Right ventricle myocardium superior (tissue), 1 donor: ENCODE measurements at regions not wholly inside any gene's neighbourhood (a gene's known extent, or its start where the extent isn't known, plus 50 kb on each side); places are given as distances from the start of the nearest gene placed in this dataset.

ENCODE experiments used
- ATAC-seq: fragments of 200-7000 bp; cut with Tn5 transposase; one replicate; pipeline ENCODE4 v1.9.1; 2020; ENCODE audit warnings: mild to moderate bottlenecking; ENCODE audit not compliant: poor library complexity
- DNase-seq: peaks from one replicate; pipeline ENCODE4 v3.0.0-alpha.2; 2020
- intact Hi-C: fragments of 100-400 bp; cut with DNase I; formaldehyde crosslinking; loops from one replicate; pipeline ENCODE4 v1.11.2; 2022
- donor health status: DM: no; HTN: yes; CAD: no; lungs with severe emphysema.

- no peak for DNase-seq
- intact Hi-C loops, result no loop called here
- no peak for ATAC-seq
These were observed 268.7 kb downstream of the IRX2 start for GRCh38 chr5:2482778-2483177.

- no peak for DNase-seq
- intact Hi-C loops, result no loop called here
- no peak for ATAC-seq
These were observed 270.6 kb downstream of the IRX2 start for GRCh38 chr5:2480871-2481270.

- ATAC-seq (no peak), DNase-seq (no peak)
- intact Hi-C loops, result no loop called here
These were observed 275.6 kb downstream of the IRX2 start for GRCh38 chr5:2475902-2476301.

- intact Hi-C loops, result no loop called here
- ATAC-seq, result no peak
- no peak for DNase-seq
These were observed 278.8 kb downstream of the IRX2 start for GRCh38 chr5:2472670-2473069.

GRCh38 chr5:2471152-2471879 is 280.2 kb downstream of the IRX2 start:
- ATAC-seq, result no peak
- intact Hi-C loops, result no loop called here
- DNase-seq, result no peak

GRCh38 chr5:2466966-2467365 is 284.5 kb downstream of the IRX2 start:
- intact Hi-C loops, result no loop called here
- DNase-seq, result no peak
- no peak for ATAC-seq

GRCh38 chr5:2465383-2465782 is 286.1 kb downstream of the IRX2 start:
- intact Hi-C loops, result no loop called here
- ATAC-seq (no peak), DNase-seq (no peak)

- no peak for DNase-seq
- intact Hi-C loops, result no loop called here
- no peak for ATAC-seq
These were observed 287.3 kb downstream of the IRX2 start for GRCh38 chr5:2464141-2464540.

GRCh38 chr5:2461701-2462691 is 289.5 kb downstream of the IRX2 start:
- ATAC-seq (no peak), DNase-seq (no peak)
- intact Hi-C loops, result no loop called here

- ATAC-seq (no peak), DNase-seq (no peak)
- intact Hi-C loops, result no loop called here
These were observed 291.4 kb downstream of the IRX2 start for GRCh38 chr5:2460098-2460497.

- ATAC-seq (no peak), DNase-seq (no peak)
- intact Hi-C loops, result no loop called here
These were observed 292.2 kb downstream of the IRX2 start for GRCh38 chr5:2459251-2459650.

GRCh38 chr5:2455878-2456277 is 295.6 kb downstream of the IRX2 start:
- intact Hi-C loops, result no loop called here
- DNase-seq, result no peak
- ATAC-seq, result no peak

GRCh38 chr5:2454876-2455275 is 296.6 kb downstream of the IRX2 start:
- no peak for DNase-seq
- intact Hi-C loops, result no loop called here
- no peak for ATAC-seq

- DNase-seq (no peak), ATAC-seq (no peak)
- intact Hi-C loops, result no loop called here
These were observed 297.7 kb downstream of the IRX2 start for GRCh38 chr5:2453781-2454180.

- intact Hi-C loops, result no loop called here
- ATAC-seq (no peak), DNase-seq (no peak)
These were observed 300.4 kb downstream of the IRX2 start for GRCh38 chr5:2451100-2451499.

GRCh38 chr5:2442496-2443354 is 308.8 kb downstream of the IRX2 start:
- DNase-seq (no peak), ATAC-seq (no peak)
- intact Hi-C loops, result no loop called here

GRCh38 chr5:2441495-2442180 is 309.8 kb downstream of the IRX2 start:
- intact Hi-C loops, result no loop called here
- DNase-seq (no peak), ATAC-seq (no peak)

GRCh38 chr5:2439608-2440007 is 311.9 kb downstream of the IRX2 start:
- ATAC-seq, result no peak
- intact Hi-C loops, result no loop called here
- no peak for DNase-seq

- no peak for ATAC-seq
- no peak for DNase-seq
- intact Hi-C loops, result no loop called here
These were observed 318.4 kb downstream of the IRX2 start for GRCh38 chr5:2433086-2433485.
